Activated T-cell treated with anti-CD3 and anti-CD28 coated beads for 48 hours (primary cell): ENCODE measurements at regions not wholly inside any gene's neighbourhood (a gene's known extent, or its start where the extent isn't known, plus 50 kb on each side); places are given as distances from the start of the nearest gene placed in this dataset.

Experiments
- DNase-seq: peaks from one replicate; pipeline ENCODE4 v3.0.0-alpha.2; 2020; ENCODE audit warnings: low read depth

DNA sequence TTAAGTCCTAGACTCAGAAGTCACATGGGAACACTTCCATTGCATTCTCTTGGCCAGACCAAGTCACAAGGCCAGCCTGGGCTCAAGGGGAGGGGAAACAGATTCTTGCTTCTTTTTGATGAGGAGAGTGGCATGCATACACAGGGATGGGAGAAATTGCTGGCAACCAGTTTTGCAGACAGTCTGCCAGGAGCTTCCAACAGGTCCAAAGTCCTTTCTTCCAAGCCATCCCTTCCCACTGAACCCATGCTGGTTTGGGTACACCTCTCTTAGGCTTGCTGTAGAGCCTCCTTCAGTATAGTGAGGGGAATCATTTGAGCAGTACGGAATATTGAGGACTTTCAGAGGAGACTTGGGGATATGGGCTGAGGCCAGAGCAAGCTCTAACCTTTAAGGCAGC, 267.8 kb downstream of the BCOR start:
- DNase-seq, result no peak

DNA sequence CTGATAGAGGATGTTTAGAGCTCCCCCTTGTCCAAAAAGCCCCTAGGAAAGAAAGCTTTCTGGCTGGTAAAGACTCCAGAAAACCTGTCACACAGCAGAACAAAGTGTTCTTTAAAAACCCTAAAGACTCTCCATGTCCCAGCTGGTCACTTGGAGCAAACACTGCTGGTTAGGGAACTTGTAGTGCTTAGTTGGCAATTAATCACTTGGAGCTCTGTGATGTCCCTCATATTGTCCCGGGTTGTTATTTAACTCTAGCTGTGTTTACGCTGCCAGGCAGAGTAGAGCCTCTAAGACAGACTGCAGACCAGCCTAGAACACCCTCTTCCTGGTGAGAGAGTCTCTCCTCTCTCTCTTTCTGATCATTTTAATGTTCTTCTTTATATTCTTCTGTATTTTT, 267.3 kb downstream of the BCOR start:
- DNase-seq, result no peak

DNA sequence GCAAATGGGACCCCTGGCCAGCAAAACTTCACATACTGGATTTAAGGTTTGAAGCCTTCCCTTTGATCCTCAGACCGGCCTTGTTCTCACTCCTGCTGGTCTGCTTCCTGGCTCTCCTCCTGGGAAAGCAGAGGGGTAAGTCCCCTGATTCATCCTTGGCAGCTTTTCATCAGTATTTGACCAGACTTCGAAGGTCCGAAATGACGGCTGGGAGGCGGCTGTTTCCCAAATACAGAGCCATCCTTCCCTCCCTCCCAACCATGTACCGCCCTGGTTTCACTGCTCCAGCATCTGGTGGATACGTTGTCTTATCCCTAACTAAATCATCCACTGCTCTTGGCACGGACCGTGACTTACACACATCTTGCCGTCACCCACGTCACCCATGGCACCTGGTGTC, 265.5 kb downstream of the BCOR start:
- DNase-seq, result no peak

DNA sequence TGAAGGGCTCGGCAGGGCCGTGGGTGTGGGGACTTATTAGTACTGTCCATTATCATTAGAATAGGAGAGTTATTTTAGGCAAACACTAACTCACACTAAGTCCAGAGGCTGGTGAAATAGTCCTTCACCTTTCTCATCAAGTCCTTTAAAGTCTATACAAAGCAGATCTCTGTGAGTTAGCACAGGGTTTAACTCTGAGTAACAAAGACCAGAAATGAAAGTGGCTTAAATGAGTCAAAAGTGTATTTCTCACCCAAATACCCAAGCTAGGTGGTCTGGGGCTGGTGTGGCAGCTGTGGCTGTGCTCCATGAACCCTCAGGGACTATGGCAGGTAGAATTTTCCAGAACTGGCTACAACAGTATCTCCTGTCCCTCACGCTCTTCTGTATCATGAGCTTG, 263.2 kb downstream of the BCOR start:
- no peak for DNase-seq

DNA sequence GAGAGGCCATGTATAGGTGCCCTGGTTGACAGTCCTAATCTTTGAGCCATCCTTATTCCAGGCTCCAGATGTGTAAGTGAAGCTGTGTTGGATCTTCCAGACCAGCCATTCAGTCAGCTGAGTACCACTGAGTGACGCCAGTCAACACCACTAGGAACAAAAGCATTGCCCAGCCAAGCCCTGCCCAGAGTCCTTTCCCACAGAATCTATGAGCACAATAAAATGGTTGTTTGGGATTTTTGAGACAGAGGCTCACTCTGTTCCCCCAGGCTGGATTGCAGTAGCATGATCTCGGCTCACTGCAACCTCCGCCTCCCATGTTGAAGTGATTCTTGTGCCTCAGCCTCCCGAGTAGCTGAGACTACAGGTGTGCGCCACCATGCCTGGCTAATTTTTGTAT, 262.5 kb downstream of the BCOR start:
- DNase-seq, result no peak

DNA sequence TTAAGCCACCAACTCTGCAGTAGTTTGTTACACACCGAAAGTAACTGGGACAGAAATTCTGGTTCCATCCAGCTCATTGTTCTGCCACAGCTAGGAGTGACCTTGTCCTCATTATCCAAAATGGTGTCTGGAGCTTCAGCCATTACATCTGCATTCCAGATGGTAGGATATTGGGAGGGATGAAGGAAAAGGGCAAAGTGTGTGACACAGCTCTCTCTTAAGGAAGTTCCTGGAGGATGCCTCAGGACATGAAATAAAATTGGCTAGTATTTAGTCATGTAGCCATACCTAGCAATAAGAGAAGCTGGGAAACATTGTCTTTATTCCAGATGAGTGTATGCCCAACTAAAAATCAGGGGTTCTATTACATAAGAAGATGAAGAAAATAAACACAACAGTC, 262.0 kb downstream of the BCOR start:
- DNase-seq, result no peak

DNA sequence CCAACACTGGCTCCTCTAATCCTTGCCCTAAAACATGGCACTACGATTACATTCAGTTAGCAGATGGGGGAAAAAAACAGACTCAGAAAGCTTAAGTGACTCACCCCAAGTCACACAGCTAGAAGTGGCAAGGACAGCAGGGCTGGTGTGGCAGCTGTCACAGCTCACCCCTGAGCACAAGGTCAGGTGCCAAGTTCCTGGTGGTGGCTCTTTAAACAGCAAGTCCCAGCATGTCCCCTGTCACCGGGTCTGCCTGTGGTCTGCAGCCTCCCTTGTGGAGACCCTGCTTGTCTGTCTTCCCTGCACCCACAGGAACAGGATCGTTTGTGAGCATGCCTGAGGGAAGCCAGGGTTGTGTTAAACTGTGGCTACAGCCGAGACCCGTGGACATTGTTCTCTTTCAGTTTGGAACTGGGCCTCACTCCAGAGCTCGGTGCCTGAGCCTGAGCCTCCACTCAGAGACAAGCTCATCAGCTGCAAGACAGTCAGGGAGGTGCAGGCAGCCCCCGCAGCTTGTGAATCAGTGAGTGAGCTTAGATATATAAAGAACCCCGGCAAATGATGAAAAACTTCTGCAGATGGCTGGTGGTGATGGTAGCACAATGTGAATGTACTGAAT, 260.8 kb downstream of the BCOR start:
- DNase-seq, result no peak

DNA sequence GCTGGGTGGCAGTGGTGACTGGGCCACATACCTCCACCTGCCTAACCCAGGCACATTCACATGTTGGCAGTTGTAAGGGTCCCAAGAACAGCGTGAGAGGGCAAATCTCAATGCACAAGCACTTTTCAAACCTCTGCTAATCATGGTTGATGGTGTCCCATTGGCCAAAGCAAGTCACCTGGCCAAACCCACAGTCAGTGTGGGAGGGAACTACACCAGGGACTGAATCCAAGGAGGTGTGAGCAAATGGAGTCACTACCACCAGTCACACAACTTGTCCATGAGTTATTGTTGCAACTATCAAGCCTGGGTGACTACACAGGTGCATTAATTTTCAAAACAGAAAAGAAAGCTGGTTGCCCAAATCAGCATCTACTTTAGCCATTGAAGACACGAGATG, 260.1 kb downstream of the BCOR start:
- no peak for DNase-seq

DNA sequence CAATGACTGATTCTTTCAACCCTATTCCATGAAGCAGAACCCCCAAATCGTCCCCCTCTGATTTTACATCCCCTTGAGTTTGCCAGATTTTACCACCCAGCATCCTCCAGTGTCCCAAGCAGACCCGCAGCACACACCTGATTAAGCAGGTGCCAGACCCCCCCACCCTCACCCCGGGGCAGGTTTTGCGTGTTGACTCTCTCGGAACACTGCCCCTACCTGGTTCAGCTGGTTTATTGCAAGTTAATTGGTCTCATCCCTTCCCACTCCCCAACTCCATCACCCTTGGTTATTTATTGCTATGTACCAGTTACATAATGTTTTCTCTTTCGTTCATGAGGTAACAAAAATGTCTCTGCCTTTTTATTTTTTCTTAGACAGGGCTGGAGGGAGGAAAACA, 258.4 kb downstream of the BCOR start:
- DNase-seq, result no peak

DNA sequence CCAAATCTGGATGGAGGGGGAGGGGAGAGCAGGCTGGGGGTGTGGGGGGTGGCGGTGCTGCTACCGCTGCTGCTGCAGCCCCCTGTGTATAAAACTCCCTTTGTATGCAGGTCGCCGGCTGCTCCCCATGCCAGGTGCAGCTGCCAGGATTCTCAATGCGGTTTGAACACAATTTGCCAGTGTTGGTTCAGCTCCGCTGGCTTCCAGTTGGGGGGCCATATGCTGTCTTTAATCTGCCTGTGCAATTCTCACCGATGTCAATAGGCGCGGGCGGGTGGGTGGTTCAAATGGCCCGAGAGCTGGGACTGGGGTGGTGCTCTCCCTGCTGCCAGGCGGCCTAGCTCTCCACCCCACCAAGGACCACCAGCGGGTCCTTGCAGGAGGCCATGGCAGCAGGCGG, 257.6 kb downstream of the BCOR start:
- no peak for DNase-seq

DNA sequence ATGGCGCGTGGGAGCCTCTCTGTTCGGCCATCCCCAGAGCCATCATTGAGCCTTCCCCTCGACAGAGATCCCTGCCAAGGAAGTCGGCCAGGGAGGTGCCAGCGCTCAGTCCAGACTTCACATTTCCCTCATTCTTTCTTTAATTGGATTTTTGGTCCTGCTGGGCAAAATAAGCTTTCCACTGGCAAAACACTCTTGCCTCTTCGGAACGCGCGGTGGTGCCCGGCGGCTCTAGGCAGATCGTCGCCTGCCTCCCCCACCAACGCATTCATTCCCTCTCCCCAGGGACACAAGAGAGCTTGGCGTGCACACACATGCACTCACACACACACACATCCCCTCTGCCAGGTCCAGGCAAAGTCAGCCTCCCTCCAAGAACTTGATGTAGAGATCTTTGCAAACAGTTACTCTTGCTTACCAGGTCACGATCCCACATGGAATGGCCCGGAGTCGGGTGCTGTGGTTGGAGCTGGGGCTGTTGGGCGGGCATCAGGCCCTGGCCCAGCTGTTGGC, 257.1 kb downstream of the BCOR start:
- no peak for DNase-seq

DNA sequence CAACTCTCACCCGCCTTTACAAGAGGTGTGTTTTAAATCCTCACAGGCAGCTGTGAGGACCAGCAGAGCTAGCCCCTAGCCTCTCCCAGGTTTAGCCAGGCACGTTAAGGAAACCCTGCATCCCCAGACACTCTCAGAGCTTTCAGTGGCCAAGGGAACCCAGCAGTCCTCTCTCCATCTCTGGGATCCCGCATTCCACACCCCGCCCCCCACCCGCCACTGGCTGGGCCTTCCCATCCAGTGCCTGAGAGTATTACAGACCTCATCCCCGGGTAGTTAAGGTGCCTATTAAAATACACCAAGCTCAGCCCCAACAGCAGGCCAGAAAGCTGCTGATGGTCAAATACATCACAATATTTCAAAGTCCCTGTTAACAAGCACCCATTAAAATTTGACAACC, 256.2 kb downstream of the BCOR start:
- DNase-seq, result no peak

DNA sequence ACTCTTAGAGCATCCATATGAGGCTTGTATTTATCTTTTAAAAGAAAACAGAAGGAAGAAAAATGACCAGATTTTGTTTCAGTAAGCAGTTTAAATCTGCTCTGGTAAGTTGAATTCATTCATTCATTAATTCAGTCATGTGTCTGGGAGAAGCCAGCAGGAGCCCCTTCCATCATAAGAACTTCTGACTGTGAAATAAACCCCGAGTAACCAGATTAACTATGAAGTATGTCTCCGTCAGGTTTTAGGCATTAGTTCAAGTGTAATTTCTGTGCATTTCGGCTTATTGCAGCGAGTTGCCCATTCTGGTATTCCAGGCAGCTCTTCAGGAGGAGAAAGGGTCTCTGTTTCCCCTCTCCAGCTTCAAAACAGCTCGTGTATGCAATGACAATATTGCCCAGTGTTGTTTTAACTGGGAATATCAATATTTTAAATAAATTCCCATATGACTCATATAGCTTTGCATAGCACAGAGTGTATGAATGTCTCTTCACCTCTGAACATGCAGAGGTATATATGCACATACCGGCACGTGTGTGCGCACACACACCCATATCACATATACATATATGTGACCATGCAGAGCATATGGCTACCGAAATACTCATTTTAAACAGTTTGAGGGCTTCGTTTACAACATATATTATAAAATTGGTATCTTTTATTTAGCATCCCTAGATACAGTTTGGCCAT, 255.3 kb downstream of the BCOR start:
- no peak for DNase-seq

DNA sequence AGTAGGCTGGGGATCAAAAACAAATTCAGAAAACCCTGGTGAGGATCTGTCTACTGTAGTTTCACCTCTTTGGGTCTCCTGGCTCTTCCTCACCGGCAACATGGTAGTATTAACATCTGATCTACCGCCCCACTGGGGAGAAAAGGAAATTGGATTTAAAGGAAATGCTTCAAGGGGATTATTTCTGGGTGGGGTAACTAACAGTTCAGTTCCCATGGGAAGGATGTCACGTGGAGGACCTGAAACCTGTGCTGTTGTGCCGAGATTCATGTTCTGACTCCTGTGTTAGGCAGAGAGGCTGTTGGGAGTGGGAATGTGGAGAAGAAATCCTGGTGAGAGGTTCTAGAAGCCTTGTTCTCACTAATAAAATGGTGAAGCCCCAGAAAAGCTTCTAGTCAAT, 254.4 kb downstream of the BCOR start:
- DNase-seq, result no peak

DNA sequence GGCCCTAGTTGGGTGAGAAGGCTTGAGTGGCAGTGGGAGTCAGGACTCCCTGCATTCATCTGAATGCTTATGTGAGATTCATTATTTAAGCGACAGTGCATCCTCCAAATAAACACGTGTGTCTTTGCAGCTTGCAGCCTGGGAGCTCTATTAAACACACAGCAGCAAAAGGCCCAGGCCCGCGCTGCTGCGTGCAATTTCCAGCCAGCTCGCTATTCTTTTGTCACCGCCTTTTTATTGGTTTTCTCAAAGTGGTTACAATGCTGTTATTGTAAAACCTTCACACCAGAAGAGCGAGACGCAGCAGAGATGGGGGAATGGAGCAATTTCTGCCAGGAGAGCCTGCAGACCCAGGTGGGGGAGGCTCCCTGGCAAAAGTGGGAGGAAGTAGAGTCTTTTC, 252.5 kb downstream of the BCOR start:
- no peak for DNase-seq

DNA sequence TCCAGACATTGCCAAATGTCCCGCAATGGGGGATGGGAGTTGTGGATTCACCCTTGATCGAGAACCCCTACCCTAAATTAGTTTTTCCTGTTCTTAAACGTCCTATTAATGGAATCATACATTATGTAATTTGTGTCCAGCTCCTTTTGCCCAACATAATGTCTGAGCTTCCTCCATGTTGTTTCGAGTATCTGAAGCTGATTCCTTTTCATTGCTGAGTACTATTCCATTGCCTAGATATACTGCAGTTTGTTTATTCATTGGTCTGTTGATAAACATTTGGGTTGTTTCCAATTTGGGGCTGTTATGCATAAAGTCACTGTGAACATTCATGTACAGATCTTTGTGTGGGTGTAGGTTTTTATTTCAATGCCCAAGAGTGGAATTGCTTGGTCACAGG, 251.3 kb downstream of the BCOR start:
- DNase-seq, result no peak

DNA sequence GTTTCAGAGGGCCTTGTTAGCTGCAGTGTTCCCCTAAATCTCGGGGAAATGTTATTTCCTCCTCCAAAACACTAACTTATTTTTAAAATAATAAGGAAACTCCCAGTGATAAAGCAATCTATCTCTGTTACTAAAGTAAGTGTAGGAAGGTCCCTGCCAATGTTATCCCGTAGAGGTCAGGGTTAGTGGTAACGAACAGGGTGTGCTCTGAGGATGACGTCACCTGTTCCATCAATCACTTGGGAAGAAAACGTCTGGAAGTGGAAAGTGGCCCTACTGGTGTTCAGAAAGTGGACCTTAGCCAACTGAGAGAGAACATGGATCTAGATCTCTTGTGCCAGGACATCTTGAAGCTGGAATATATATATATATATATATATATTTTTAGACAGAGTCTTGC, 249.5 kb downstream of the BCOR start:
- no peak for DNase-seq

DNA sequence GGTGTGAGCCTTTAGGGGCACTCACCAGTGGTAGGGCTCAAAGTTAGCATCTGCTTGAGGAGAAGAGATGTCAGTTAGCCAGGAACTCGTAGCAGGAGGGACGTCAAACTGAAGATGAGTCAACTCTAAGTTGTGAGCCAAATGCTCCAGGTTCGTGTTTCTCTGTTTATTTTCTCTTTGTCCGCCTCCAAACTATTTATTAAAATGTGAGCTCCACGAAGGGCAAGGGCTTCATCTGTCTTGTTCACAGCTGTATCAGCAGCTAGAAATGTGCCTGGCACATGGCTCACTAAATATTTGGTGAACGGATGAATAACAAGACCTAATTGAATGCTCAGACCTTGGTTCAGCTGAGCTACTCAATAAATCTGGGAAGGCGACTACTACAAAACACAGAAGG, 248.9 kb downstream of the BCOR start:
- no peak for DNase-seq

DNA sequence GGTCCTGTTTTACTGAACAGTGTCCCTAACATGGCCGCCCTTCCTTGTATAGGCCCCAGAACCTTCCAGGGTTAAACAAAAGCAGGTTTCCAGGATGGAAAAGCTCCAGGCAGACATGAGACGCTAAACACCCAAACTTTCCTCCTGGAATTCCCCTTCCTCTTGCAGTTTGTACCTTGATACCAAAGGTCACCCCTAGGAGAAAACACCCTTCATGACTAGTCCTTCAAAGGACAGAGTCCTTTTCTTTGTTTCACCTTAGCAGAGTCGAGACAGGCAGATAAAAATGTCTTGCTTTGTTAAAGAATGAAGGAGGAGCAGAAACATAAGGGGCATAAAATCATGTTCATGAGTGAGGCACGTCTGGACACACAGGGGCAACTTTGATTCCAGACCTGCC, 247.5 kb downstream of the BCOR start:
- DNase-seq, result no peak

DNA sequence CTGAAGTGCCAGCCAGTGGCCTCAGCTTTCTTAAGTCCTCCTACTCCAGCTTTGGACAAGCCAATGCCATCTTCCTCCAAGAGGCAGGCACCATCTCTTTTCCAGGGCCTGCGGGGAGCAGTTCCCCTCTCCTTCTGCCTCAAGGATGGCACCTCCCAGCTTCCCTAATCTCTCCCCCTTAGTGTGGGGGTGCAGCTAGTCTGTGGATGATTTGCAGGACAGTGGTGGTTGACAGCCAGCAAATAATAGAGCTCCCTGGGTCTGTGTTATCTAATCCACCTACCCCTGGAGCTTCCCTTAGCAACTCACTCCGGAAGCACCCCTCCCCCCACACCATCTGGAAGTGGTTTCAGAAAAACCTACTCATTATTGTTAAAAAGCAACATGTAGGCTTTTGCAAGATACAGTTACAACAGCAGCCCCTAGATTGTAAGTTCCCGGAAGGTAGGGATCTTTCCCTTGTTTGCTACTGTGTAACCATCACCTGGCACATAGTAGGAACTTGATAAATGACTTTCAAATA, 247.1 kb downstream of the BCOR start:
- no peak for DNase-seq

DNA sequence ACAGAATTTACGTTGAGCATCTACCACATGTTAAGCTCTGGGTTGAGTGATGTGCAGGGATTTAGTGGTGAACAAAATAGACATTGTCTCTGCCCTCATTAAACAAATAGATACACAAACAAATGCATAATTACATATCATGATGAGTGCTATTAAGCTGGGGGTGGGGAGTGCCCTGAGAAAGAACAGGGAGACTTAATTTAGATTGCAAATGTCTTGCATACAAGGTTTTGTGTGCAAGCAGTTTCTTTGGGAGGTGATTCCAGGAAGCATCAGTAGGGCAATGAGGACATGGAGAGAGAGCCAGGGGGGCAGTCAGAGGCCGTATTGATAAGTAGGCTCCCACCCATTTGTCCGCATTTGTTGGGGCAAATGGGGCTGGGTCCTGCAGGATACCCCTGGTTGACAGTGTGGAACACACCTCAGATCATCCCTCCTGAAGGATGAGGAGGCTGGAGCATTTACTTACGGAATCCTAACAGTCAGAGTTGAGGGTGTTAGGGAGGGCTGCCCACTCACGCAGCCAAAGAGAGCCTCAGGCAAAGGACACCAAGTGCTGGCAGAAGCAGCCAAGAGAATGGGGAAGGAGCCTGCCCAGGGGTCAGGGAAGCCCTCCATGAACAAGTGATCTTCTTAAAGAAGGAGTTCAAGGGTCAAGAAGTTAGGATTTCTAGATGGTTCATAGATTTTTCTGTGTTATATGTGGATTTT, 245.9 kb downstream of the BCOR start:
- no peak for DNase-seq

DNA sequence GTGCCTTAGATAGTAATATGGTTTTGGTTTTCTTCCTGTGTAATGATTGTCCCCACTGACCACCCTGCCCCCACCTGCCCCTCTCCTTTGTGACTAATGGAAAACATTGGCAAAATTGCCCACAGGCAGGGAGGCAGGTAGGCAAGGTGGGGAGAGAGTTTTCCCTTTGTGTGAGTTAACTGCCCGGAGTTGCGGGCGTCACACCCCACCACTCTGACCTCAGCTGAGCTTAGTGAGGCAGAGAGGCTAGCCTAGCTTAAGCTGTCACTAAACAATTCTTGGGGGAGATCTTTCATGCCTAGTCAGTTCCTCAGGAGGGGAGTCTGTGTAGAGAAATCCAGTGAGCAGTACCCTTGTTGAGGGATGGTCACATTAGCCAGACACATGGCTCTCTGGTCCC, 245.3 kb downstream of the BCOR start:
- DNase-seq, result no peak

DNA sequence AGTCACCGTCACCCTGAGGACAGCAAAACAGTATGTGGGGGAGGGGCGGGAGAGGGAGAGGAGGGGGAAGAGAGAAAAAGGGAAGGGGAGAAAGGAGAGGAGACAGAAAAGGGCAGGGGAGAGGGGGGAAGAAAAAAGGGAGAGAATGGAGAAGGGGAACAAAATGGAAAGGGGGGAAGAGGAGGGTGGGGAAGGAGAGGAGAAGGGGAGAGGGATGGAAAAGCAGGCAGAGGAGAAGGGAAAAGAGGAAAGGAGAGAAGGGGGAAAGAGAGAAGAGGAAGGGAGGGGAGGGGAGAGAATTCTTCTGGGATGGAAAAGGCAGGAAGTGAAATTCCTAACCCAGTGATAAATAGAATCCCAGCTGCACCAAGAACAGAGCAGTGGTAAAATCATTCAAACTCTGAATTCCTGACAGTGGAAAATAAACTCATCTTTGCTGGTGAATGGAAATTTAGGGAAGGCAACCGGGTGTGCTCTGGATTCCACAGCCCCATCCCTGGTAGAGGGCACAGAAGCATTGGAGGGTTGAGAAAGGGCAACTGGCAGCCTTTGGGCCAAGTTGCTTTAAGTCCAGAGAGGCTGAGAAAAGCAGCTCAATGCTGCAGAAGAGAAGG, 244.2 kb downstream of the BCOR start:
- no peak for DNase-seq
